Neural cell (in vitro differentiated cells): ENCODE measurements at regions not wholly inside any gene's neighbourhood (a gene's known extent, or its start where the extent isn't known, plus 50 kb on each side); places are given as distances from the start of the nearest gene placed in this dataset.

ENCODE experiments used
- H2AFZ ChIP-seq: fragments of 200-600, 300-800 bp; sonication (generic), shearing (Covaris generic); 2 replicates; pipeline ENCODE4 v1.6.0; 2014; ENCODE audit warnings: low read depth, mild to moderate bottlenecking, antibody characterized with exemption, low read length, moderate library complexity
- H3F3A ChIP-seq: fragments of 200-600 bp; shearing (Covaris generic); 2 replicates; pipeline ENCODE4 v1.6.1; 2016; ENCODE audit warnings: mild to moderate bottlenecking, moderate library complexity, mixed read lengths, antibody characterized with exemption, low read length; ENCODE audit not compliant: insufficient read depth, poor library complexity, severe bottlenecking
- H3K27ac ChIP-seq: fragments of 200-600, 300-800 bp; sonication (generic), shearing (Covaris generic); 2 replicates; pipeline ENCODE4 v1.5.1; 2014; ENCODE audit warnings: mild to moderate bottlenecking, low read length, moderate library complexity
- H3K27me3 ChIP-seq: fragments of 300-800, 200-600 bp; sonication (generic), shearing (Covaris generic); 2 replicates; pipeline ENCODE4 v1.6.0; 2014; ENCODE audit warnings: mild to moderate bottlenecking, low read depth, low read length, moderate library complexity; ENCODE audit not compliant: insufficient read depth
- H3K36me3 ChIP-seq: fragments of 300-800, 200-600 bp; sonication (generic), shearing (Covaris generic); 2 replicates; pipeline ENCODE4 v1.5.1; 2014; ENCODE audit warnings: mild to moderate bottlenecking, antibody characterized with exemption, low read length, moderate library complexity; ENCODE audit not compliant: insufficient read depth
- H3K4me2 ChIP-seq: fragments of 300-800, 200-600 bp; sonication (generic), shearing (Covaris generic); 2 replicates; pipeline ENCODE4 v1.6.0; 2014; ENCODE audit warnings: mild to moderate bottlenecking, low read length
- H3K4me3 ChIP-seq: fragments of 300-800, 200-600 bp; sonication (generic), shearing (Covaris generic); 2 replicates; pipeline ENCODE4 v1.5.1; 2014; ENCODE audit warnings: mild to moderate bottlenecking, low read length, moderate library complexity
- H3K79me2 ChIP-seq: fragments of 200-600 bp; shearing (Covaris generic); replicated peaks from 2 replicates; pipeline ENCODE4 v1.6.0; 2014; ENCODE audit warnings: mild to moderate bottlenecking, low read length, moderate library complexity; ENCODE audit not compliant: insufficient read depth
- H3K9ac ChIP-seq: fragments of 300-800, 200-600 bp; sonication (generic), shearing (Covaris generic); 2 replicates; pipeline ENCODE4 v1.6.1; 2016; ENCODE audit warnings: mild to moderate bottlenecking, low read length, mixed read lengths
- H3K9me2 ChIP-seq: fragments of 200-600 bp; shearing (Covaris generic); 2 replicates; pipeline ENCODE4 v1.6.1; 2016; ENCODE audit warnings: mild to moderate bottlenecking, low read length, mixed read lengths; ENCODE audit not compliant: insufficient read depth
- H3K9me3 ChIP-seq: fragments of 200-600, 300-800 bp; sonication (generic), shearing (Covaris generic); 2 replicates; pipeline ENCODE4 v1.6.1; 2016; ENCODE audit warnings: mild to moderate bottlenecking, mixed run types, low read length, moderate library complexity, mixed read lengths
- H4K20me1 ChIP-seq: fragments of 200-600 bp; shearing (Covaris generic); 2 replicates; pipeline ENCODE4 v1.6.1; 2016; ENCODE audit warnings: mild to moderate bottlenecking, mixed run types; ENCODE audit not compliant: insufficient read depth
- EP300 ChIP-seq: fragments of 450-650 bp; conservative IDR thresholded peaks from 2 replicates; pipeline ENCODE4 v1.6.1; 2014; ENCODE audit warnings: antibody characterized with exemption, mild to moderate bottlenecking, moderate library complexity; ENCODE audit not compliant: poor library complexity, severe bottlenecking
- EZH2 ChIP-seq: fragments of 200-600, 300-800 bp; shearing (Covaris generic), sonication (generic); IDR thresholded peaks from 2 replicates; pipeline ENCODE4 v1.6.1; 2014; ENCODE audit warnings: antibody characterized with exemption, low read length, borderline replicate concordance, mild to moderate bottlenecking; ENCODE audit not compliant: insufficient read depth, poor library complexity, severe bottlenecking
- MXI1 ChIP-seq: fragments of 450-650 bp; conservative IDR thresholded peaks from 2 replicates; pipeline ENCODE4 v1.6.1; 2014; ENCODE audit warnings: antibody characterized with exemption, mild to moderate bottlenecking; ENCODE audit not compliant: poor library complexity, severe bottlenecking
- POLR2AphosphoS5 ChIP-seq: IDR thresholded peaks from 2 replicates; pipeline ENCODE4 v1.6.1; 2012
- RAD21 ChIP-seq: fragments of 450-650 bp; conservative IDR thresholded peaks from 2 replicates; pipeline ENCODE4 v1.6.1; 2014; ENCODE audit warnings: antibody characterized with exemption, mild to moderate bottlenecking, moderate library complexity
- SMC3 ChIP-seq: fragments of 450-650 bp; conservative IDR thresholded peaks from 2 replicates; pipeline ENCODE4 v1.6.1; 2014; ENCODE audit warnings: antibody characterized with exemption, mild to moderate bottlenecking, moderate library complexity; ENCODE audit not compliant: poor library complexity
- TAF1 ChIP-seq: IDR thresholded peaks from 2 replicates; pipeline ENCODE4 v1.6.1; 2012; ENCODE audit warnings: low read depth
- TF ChIP-seq, protein P1 (sequence below): fragments of 450-650 bp; IDR thresholded peaks from 2 replicates; pipeline ENCODE4 v1.5.1; 2014; ENCODE audit warnings: antibody characterized with exemption, mild to moderate bottlenecking, moderate library complexity; ENCODE audit not compliant: poor library complexity, severe bottlenecking
- TF ChIP-seq, protein P2 (sequence below): IDR thresholded peaks from 2 replicates; pipeline ENCODE4 v1.6.1; 2012; ENCODE audit warnings: borderline replicate concordance

DNA sequence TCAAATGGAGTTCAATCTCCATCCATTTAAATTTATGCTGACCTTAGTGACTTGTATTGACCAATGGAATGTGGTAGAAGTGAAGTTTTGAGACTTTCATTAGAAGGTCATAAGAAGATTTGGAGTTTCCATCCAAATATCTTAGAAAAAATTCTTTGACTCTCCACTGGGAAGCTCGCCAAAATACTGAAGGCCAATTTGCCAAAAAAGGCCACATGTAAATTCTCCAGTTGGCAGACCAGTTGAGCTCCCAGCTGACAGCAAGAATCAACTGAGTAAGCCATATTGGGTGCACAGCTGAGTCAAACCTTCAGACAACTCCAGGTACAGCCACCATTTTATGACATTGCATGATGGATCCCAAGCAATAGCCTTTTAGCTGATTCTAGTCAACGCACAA, 228.3 kb upstream of the SETBP1 start:
- no peaks in the 10 kb centered on the region for H3K36me3 ChIP-seq
- H3K79me2 ChIP-seq: no peaks in the 10 kb centered on the region
- no peak overlapping the region for H3K9ac ChIP-seq
- no peak overlapping the region for H2AFZ ChIP-seq
- TF ChIP-seq, protein P1, sequence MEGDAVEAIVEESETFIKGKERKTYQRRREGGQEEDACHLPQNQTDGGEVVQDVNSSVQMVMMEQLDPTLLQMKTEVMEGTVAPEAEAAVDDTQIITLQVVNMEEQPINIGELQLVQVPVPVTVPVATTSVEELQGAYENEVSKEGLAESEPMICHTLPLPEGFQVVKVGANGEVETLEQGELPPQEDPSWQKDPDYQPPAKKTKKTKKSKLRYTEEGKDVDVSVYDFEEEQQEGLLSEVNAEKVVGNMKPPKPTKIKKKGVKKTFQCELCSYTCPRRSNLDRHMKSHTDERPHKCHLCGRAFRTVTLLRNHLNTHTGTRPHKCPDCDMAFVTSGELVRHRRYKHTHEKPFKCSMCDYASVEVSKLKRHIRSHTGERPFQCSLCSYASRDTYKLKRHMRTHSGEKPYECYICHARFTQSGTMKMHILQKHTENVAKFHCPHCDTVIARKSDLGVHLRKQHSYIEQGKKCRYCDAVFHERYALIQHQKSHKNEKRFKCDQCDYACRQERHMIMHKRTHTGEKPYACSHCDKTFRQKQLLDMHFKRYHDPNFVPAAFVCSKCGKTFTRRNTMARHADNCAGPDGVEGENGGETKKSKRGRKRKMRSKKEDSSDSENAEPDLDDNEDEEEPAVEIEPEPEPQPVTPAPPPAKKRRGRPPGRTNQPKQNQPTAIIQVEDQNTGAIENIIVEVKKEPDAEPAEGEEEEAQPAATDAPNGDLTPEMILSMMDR: no peak
- TF ChIP-seq MXI1: no peak
- TF ChIP-seq SMC3: no peak
- no peak for TF ChIP-seq POLR2AphosphoS5
- TF ChIP-seq, protein P2, sequence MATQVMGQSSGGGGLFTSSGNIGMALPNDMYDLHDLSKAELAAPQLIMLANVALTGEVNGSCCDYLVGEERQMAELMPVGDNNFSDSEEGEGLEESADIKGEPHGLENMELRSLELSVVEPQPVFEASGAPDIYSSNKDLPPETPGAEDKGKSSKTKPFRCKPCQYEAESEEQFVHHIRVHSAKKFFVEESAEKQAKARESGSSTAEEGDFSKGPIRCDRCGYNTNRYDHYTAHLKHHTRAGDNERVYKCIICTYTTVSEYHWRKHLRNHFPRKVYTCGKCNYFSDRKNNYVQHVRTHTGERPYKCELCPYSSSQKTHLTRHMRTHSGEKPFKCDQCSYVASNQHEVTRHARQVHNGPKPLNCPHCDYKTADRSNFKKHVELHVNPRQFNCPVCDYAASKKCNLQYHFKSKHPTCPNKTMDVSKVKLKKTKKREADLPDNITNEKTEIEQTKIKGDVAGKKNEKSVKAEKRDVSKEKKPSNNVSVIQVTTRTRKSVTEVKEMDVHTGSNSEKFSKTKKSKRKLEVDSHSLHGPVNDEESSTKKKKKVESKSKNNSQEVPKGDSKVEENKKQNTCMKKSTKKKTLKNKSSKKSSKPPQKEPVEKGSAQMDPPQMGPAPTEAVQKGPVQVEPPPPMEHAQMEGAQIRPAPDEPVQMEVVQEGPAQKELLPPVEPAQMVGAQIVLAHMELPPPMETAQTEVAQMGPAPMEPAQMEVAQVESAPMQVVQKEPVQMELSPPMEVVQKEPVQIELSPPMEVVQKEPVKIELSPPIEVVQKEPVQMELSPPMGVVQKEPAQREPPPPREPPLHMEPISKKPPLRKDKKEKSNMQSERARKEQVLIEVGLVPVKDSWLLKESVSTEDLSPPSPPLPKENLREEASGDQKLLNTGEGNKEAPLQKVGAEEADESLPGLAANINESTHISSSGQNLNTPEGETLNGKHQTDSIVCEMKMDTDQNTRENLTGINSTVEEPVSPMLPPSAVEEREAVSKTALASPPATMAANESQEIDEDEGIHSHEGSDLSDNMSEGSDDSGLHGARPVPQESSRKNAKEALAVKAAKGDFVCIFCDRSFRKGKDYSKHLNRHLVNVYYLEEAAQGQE: no peak
- no peak for TF ChIP-seq EP300
- TF ChIP-seq RAD21: no peak
- no peak for TF ChIP-seq TAF1
- no peak for TF ChIP-seq EZH2
- H3K4me3 ChIP-seq: no peak overlapping the region
- no peaks in the 10 kb centered on the region for H3K9me2 ChIP-seq
- no peaks in the 10 kb centered on the region for H3K27me3 ChIP-seq
- H4K20me1 ChIP-seq: no peaks in the 10 kb centered on the region
- no peaks in the 10 kb centered on the region for H3F3A ChIP-seq
- H3K4me2 ChIP-seq: no peak overlapping the region
- H3K9me3 ChIP-seq: no peaks in the 10 kb centered on the region
- H3K27ac ChIP-seq: no peak overlapping the region

DNA sequence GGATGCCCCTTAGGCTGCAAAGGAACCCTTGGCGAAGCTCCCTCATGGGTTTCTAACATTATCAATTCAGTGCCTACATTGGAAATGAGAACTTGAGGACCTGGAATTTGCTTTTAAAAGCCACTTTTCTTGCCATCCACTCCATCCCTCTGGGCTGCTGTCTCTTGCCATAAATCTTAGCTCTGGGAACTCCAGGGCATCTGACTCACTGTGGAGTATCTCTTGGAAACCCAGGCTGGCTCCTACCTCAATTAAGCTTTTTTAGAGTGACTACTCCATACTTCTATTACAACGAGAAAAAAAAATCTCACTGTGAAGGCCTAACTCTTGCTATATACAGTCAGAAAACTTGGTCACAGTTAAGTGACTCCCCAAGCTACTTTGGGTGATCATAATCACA, 227.2 kb upstream of the SETBP1 start:
- Histone ChIP-seq H3K4me3 (no peak overlapping the region), H3K36me3 (no peaks in the 10 kb centered on the region), H2AFZ (no peak overlapping the region), H3K9me3 (no peaks in the 10 kb centered on the region), H3K9me2 (no peaks in the 10 kb centered on the region), H3K9ac (no peak overlapping the region), H4K20me1 (no peaks in the 10 kb centered on the region), H3K4me2 (no peak overlapping the region), H3F3A (no peaks in the 10 kb centered on the region), H3K27ac (no peak overlapping the region), H3K27me3 (no peaks in the 10 kb centered on the region), H3K79me2 (no peaks in the 10 kb centered on the region)
- no peak for TF ChIP-seq POLR2AphosphoS5
- no peak for TF ChIP-seq MXI1
- TF ChIP-seq TAF1: no peak
- TF ChIP-seq EZH2: no peak
- no peak for TF ChIP-seq EP300
- TF ChIP-seq, protein P2: no peak
- no peak for TF ChIP-seq SMC3
- TF ChIP-seq, protein P1: no peak
- no peak for TF ChIP-seq RAD21
